GM19238 (cell line): ENCODE measurements at regions not wholly inside any gene's neighbourhood (a gene's known extent, or its start where the extent isn't known, plus 50 kb on each side); places are given as distances from the start of the nearest gene placed in this dataset.
"Not testable (repeated sequence)": the region's sequence is repeated elsewhere in the genome, so short reads cannot be mapped to it uniquely, and the experiment has no call there.

Experiments used
- DNase-seq: peaks from one replicate; pipeline ENCODE4 v3.0.0; 2011; ENCODE audit warnings: low spot score; ENCODE audit not compliant: insufficient read length

- no peak for DNase-seq
Observed at GRCh38 chr14:83960832-83961512, 1569.0 kb upstream of the FLRT2 start.

- DNase-seq, result no peak
Observed at GRCh38 chr14:83969998-83970397, 1559.9 kb upstream of the FLRT2 start.

GRCh38 chr14:83972631-83973030 is 1557.3 kb upstream of the FLRT2 start:
- no peak for DNase-seq

- DNase-seq, result no peak
Observed at GRCh38 chr14:83974647-83975163, 1555.2 kb upstream of the FLRT2 start.

GRCh38 chr14:83975435-83975834 is 1554.5 kb upstream of the FLRT2 start:
- no peak for DNase-seq

- no peak for DNase-seq
Observed at GRCh38 chr14:83975841-83976770, 1553.8 kb upstream of the FLRT2 start.

DNA sequence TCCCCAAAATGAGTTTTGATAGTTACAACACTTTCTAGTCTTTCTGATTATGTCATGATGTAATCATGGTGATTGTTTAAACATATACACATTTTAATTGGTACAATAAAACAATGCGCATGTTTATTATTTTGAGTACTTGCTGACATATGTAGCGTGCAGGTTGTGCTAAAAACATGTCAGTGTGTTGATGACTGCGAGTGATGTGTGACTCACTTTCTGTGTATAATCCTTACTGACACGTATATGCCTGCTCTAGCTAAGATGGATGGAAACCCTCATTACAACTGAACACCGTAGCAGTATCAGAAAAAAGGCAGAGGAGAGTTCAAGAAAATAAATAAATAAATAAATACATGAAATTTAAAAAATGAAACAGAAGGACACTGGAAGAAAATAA is 1552.4 kb upstream of the FLRT2 start:
- no peak for DNase-seq

- DNase-seq, result not testable (repeated sequence)
Observed at GRCh38 chr14:83981676-83982258, 1548.2 kb upstream of the FLRT2 start.

- no peak for DNase-seq
Observed at GRCh38 chr14:83988275-83988674, 1541.7 kb upstream of the FLRT2 start.

DNA sequence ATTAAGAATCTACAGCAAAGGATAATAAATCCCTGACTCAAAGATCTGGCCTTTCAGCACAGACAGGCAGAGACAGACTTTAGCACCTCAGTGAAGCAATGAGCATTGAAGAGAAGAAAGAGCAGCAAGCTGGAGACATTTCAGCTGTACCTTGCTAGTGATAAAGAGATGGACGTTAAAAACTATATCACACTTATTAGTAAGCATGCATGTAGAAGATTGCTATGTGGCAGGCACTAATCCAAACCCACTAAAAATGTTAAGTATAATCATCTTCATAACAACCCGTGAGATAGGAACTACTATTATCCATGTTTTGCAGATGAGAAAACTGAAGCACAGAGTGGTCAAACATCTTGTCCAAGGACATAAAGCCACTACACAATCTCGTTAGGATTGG is 1538.3 kb upstream of the FLRT2 start:
- no peak for DNase-seq

DNA sequence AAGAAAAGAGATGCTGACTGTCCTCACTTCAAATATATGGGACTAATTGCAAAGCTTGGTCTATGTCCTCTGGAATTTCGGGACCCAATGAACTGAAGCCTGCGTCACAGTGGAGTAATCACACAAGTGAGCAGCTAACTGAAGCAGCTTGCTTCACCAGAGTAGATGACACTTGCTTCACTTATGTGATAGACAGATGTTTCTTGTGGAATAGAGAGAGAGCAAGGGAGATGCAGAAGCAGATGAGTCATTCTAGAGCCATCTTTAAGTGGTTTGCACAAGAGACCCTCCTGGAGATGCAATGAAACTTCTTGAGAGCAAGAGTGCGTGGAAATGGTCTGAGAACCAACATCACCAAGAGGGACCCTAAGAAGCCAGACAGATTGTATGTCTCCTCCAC is 1537.1 kb upstream of the FLRT2 start:
- no peak for DNase-seq

DNA sequence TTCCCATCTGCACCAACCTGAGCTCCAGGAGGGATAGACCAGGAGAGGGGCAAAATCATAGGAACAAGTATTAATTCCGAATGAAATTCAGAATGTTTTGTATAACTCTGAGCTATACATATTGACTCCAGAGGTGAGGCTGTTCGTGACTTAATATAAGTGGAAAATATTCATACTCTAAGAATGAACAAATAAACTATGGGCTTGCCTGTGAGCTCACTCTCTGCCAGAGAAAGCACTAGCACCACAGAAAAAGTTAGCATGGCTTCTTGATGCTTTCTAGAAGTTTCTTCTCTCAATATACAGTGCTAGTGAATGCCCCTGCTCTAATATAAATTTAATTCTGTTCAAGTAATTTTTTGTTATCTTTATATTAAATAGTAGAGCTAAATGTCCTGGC is 1536.4 kb upstream of the FLRT2 start:
- no peak for DNase-seq

DNA sequence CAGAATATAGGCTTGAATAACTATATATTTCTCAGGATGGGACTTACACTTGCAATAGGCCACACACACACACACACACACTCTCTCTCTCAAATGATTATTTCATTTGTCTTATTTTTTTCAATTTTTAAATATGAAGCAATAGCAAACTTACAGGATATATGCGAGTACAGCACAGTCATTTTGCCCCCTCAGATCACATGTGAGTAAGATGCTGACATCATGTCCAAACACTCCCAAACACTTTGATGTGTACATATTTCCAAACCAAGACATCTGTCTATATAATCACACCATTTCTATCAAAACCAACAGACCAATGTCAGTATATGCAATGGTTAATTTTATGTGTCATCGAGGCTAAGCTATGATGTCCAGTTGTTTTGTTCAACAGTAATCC is 1535.9 kb upstream of the FLRT2 start:
- DNase-seq, result no peak

- no peak for DNase-seq
Observed at GRCh38 chr14:84001023-84001422, 1528.9 kb upstream of the FLRT2 start.

GRCh38 chr14:84003346-84003745 is 1526.6 kb upstream of the FLRT2 start:
- no peak for DNase-seq

DNA sequence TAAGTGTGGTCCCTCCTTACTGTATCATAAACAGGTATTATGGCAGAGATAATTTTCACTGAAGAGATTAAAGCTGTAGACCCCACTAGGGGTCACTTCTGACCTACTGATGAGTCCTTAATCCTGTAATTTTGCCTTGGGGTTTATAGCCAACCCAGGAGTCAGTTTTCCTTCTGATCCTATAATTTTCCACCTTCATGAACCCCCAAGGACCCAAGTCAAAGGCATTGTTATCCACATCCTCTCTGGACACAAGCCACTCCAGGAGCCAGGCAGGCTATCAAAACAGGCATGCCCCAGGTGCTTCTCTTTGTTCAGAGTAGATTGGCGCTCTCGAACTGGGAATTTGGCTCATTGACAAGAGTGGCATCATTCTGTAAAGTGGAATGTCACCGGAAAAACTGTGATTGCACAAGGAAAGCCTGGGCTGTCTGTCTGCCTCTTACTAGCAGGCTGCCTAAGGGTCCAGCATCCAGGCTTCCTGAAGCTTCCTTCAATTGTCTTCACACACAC is 1523.2 kb upstream of the FLRT2 start:
- no peak for DNase-seq

- DNase-seq, result no peak
Observed at GRCh38 chr14:84013424-84013823, 1516.5 kb upstream of the FLRT2 start.

DNA sequence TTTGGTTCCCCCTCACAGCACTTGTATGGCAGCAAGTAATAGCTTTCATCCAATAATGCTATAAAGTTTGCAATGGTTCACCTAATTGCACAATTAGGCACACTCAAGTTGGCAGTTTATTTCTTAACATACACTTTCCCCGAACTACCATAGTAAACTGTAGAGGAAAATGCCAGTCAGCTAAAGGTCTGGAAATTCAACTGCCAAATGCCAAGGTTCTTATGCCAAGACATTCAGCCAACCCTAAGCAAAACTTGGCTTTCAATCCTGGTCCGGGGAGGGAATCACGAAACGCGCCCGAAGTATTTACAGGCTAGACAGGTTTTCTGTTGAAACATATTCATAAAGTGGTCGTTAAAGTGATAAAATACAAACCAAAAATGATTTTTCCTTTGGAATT is 1512.4 kb upstream of the FLRT2 start:
- DNase-seq, result no peak

- no peak for DNase-seq
Observed at GRCh38 chr14:84021433-84021832, 1508.5 kb upstream of the FLRT2 start.

DNA sequence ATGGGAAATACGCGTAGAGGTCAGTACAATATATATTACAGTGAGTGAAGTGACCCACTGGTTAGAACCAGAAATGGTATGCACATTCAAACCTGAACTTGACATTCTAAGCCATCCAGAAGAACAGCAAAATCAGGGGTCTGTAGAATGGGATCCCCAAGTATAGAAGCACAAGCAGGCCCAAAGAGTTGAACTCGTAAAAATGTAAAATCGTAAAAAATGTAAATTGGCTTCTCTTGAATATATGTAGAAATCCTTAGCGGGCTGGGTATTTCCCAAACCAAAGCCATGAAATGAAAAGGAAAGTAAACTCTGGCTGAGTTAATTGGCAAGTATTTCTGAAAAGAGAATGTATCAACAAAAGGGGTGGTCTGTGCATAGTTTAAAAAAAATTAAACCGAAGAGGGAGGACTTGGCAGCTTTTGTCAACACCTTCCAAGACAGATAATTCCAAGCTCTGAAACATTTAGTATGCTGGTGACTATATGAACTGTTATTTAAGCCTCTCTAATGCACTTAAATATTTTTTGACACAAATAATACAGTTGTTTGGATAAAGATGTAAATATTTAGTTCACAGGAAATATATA is 1505.6 kb upstream of the FLRT2 start:
- no peak for DNase-seq
